ENCODE measurements at regions not wholly inside any gene's neighbourhood (a gene's known extent, or its start where the extent isn't known, plus 50 kb on each side); places are given as distances from the start of the nearest gene placed in this dataset.

DNA sequence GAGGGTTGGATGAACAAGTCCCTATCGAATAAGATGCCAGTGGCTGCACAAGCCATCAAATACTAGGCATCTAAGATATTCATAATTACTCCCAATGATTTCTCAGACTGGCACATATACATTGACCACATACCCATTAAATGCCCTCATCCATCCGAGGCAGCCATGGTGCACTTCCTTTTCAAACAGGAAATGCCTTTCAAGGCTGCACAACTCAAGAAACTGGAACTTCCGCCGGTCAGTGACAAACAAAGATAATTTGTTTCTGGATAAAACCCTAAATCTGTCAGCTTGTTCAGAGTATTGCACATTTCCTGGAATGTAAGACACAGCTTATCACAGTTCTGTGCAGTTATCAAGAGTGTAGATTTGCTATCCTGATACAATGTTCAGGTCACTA lies 203.7 kb downstream of the RMST start:
- TF ChIP-seq, protein P1, sequence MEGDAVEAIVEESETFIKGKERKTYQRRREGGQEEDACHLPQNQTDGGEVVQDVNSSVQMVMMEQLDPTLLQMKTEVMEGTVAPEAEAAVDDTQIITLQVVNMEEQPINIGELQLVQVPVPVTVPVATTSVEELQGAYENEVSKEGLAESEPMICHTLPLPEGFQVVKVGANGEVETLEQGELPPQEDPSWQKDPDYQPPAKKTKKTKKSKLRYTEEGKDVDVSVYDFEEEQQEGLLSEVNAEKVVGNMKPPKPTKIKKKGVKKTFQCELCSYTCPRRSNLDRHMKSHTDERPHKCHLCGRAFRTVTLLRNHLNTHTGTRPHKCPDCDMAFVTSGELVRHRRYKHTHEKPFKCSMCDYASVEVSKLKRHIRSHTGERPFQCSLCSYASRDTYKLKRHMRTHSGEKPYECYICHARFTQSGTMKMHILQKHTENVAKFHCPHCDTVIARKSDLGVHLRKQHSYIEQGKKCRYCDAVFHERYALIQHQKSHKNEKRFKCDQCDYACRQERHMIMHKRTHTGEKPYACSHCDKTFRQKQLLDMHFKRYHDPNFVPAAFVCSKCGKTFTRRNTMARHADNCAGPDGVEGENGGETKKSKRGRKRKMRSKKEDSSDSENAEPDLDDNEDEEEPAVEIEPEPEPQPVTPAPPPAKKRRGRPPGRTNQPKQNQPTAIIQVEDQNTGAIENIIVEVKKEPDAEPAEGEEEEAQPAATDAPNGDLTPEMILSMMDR (IDR thresholded peaks at IDR 0.05), result no peak
- Histone ChIP-seq H3K4me3 (no peak overlapping the region), H3K36me3 (no peaks in the 10 kb centered on the region), H3K9me3 (no peaks in the 10 kb centered on the region), H3K27ac (no peak overlapping the region), H3K4me1 (ENCODE audit: control insufficient read depth in 1 of 2, low read depth in 2 of 2) (no peaks in the 10 kb centered on the region), H3K27me3 (replicated peaks; ENCODE audit: insufficient read depth) (no peaks in the 10 kb centered on the region)
- DNase-seq (ENCODE audit: low spot score) (no peak), ATAC-seq (ENCODE audit: insufficient number of reproducible peaks, low FRiP score, low read depth) (no peak)

DNA sequence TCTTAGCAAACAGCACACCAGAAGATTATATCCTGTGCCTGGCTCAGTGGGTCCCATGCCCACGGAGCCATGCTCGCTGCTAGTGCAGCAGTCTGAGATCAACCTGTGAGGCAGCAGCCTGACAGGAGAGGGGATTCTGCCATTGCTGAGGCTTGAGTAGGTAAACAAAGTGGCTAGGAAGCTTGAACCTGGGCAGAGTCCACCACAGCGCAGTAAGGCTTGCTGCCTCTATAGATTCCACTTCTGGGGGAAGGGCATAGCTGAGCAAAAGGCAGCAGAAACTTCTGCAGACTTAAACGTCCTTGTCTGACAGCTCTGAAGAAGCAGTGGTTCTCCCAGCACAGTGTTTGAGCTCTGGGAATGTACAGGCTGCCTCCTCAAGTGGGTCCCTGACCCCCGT lies 210.3 kb downstream of the RMST start:
- Histone ChIP-seq H3K4me1 (ENCODE audit: control insufficient read depth in 1 of 2, low read depth in 2 of 2) (no peaks in the 10 kb centered on the region), H3K9me3 (no peaks in the 10 kb centered on the region), H3K36me3 (no peaks in the 10 kb centered on the region), H3K4me3 (no peak overlapping the region), H3K27ac (no peak overlapping the region), H3K27me3 (replicated peaks; ENCODE audit: insufficient read depth) (no peaks in the 10 kb centered on the region)
- DNase-seq (ENCODE audit: low spot score) (no peak), ATAC-seq (ENCODE audit: insufficient number of reproducible peaks, low FRiP score, low read depth) (no peak)
- TF ChIP-seq, protein P1 (IDR thresholded peaks at IDR 0.05), result no peak

DNA sequence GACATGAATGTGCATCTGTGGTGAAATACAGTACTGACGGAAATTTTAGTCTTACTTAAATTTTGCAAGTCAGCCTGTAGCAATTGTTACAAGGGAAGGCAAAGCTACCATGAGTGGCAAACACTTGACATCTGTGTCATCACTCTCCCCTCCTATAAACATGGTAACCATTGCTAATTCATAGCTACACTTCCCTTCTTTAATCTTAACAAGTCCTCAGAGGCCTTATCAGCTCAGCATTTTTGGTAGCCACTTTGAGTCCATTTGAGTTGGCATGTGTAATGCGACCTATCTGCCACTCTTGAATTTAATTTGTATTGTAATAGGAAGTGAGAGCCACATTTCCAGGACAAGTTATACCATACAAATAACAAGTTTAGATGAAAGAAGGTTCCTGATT lies 218.1 kb downstream of the RMST start:
- ATAC-seq (ENCODE audit: insufficient number of reproducible peaks, low FRiP score, low read depth), result no peak
- no peaks in the 10 kb centered on the region for H3K9me3 ChIP-seq
- H3K27ac ChIP-seq, result no peak overlapping the region
- H3K27me3 ChIP-seq (replicated peaks; ENCODE audit: insufficient read depth), result no peaks in the 10 kb centered on the region
- no peak for DNase-seq (ENCODE audit: low spot score)
- H3K4me3 ChIP-seq, result no peak overlapping the region
- no peaks in the 10 kb centered on the region for H3K4me1 ChIP-seq (ENCODE audit: control insufficient read depth in 1 of 2, low read depth in 2 of 2)
- no peaks in the 10 kb centered on the region for H3K36me3 ChIP-seq
- TF ChIP-seq, protein P1 (IDR thresholded peaks at IDR 0.05), result no peak

- no peak overlapping the region for H3K27ac ChIP-seq
- no peak for ATAC-seq (ENCODE audit: insufficient number of reproducible peaks, low FRiP score, low read depth)
- no peaks in the 10 kb centered on the region for H3K36me3 ChIP-seq
- no peaks in the 10 kb centered on the region for H3K9me3 ChIP-seq
- H3K27me3 ChIP-seq (replicated peaks; ENCODE audit: insufficient read depth), result no peaks in the 10 kb centered on the region
- no peaks in the 10 kb centered on the region for H3K4me1 ChIP-seq (ENCODE audit: control insufficient read depth in 1 of 2, low read depth in 2 of 2)
- TF ChIP-seq, protein P1 (IDR thresholded peaks at IDR 0.05), result no peak
- DNase-seq (ENCODE audit: low spot score), result no peak
- no peak overlapping the region for H3K4me3 ChIP-seq
Observed at GRCh38 chr12:97681612-97682504, 219.3 kb downstream of the RMST start.

GRCh38 chr12:97685360-97685759 lies 222.8 kb downstream of the RMST start:
- DNase-seq (ENCODE audit: low spot score) (no peak), ATAC-seq (ENCODE audit: insufficient number of reproducible peaks, low FRiP score, low read depth) (no peak)
- H3K27ac ChIP-seq, result no peak overlapping the region
- H3K9me3 ChIP-seq, result no peaks in the 10 kb centered on the region
- no peaks in the 10 kb centered on the region for H3K4me1 ChIP-seq (ENCODE audit: control insufficient read depth in 1 of 2, low read depth in 2 of 2)
- H3K4me3 ChIP-seq, result no peak overlapping the region
- TF ChIP-seq, protein P1 (IDR thresholded peaks at IDR 0.05), result no peak
- no peaks in the 10 kb centered on the region for H3K27me3 ChIP-seq (replicated peaks; ENCODE audit: insufficient read depth)
- no peaks in the 10 kb centered on the region for H3K36me3 ChIP-seq
